HFFc6 (cell line): ENCODE measurements at regions not wholly inside any gene's neighbourhood (a gene's known extent, or its start where the extent isn't known, plus 50 kb on each side); places are given as distances from the start of the nearest gene placed in this dataset.
A peak's percentile ranks its signal among the peaks of the same experiment; 100 is the strongest.

Source experiments
- DNase-seq: peaks from one replicate; pipeline ENCODE4 v3.0.0-alpha.2; 2018
- H3K27ac Mint-ChIP-seq: 2 replicates; pipeline ENCODE4 v1.8.0; 2020; ENCODE audit warnings: mild to moderate bottlenecking, mixed read lengths
- H3K27me3 Mint-ChIP-seq: 2 replicates; pipeline ENCODE4 v1.8.0; 2021; ENCODE audit warnings: mild to moderate bottlenecking, moderate library complexity, mixed read lengths; ENCODE audit not compliant: insufficient read depth
- H3K36me3 Mint-ChIP-seq: 2 replicates; pipeline ENCODE4 v1.8.0; 2021; ENCODE audit warnings: low read depth, mixed read lengths
- H3K4me1 Mint-ChIP-seq: 2 replicates; pipeline ENCODE4 v1.8.0; 2020; ENCODE audit warnings: low read depth, mixed read lengths
- H3K4me3 Mint-ChIP-seq: 2 replicates; pipeline ENCODE4 v1.8.0; 2020; ENCODE audit warnings: mild to moderate bottlenecking, moderate library complexity, mixed read lengths
- H3K9me3 Mint-ChIP-seq: 2 replicates; pipeline ENCODE4 v1.8.0; 2020; ENCODE audit warnings: mild to moderate bottlenecking, mixed read lengths
- CTCF ChIP-seq: fragments of 200-600 bp; sonication (generic); IDR thresholded peaks from 2 replicates; pipeline ENCODE4 v1.5.0; 2021; ENCODE audit warnings: antibody characterized with exemption, mild to moderate bottlenecking

GRCh38 chr21:35479529-35479928, 430.4 kb upstream of the RUNX1 start:
- DNase-seq = no peak
- Mint-ChIP-seq H3K27ac (no peak overlapping the region), H3K27me3 (peaks cover 3% of the 10 kb centered on the region), H3K36me3 (peaks cover 14% of the 10 kb centered on the region; the same call in 1 of the 2 replicates), H3K4me3 (no peak overlapping the region), H3K4me1 (peaks cover 46% of the 10 kb centered on the region), H3K9me3 (peaks cover 7% of the 10 kb centered on the region; the same call in 1 of the 2 replicates)
- TF ChIP-seq CTCF = no peak

- Mint-ChIP-seq H3K4me1 (peaks cover 47% of the 10 kb centered on the region), H3K27me3 (peaks cover 3% of the 10 kb centered on the region), H3K4me3 (no peak overlapping the region), H3K9me3 (peaks cover 7% of the 10 kb centered on the region; the same call in 1 of the 2 replicates), H3K36me3 (peaks cover 14% of the 10 kb centered on the region; the same call in 1 of the 2 replicates), H3K27ac (no peak overlapping the region)
- no peak for TF ChIP-seq CTCF
- no peak for DNase-seq
Observed at GRCh38 chr21:35479065-35479448, 430.0 kb upstream of the RUNX1 start.

GRCh38 chr21:35478161-35479064, 429.3 kb upstream of the RUNX1 start:
- H3K27ac Mint-ChIP-seq = no peak overlapping the region

GRCh38 chr21:35477622-35478021, 428.5 kb upstream of the RUNX1 start:
- H3K4me3 Mint-ChIP-seq = 0 out of 2 replicates have a peak overlapping the region, but pooled peaks have one; percentile 31
- no peak for TF ChIP-seq CTCF
- peaks cover 14% of the 10 kb centered on the region; the same call in 1 of the 2 replicates for H3K36me3 Mint-ChIP-seq
- DNase-seq = no peak
- peaks cover 3% of the 10 kb centered on the region for H3K27me3 Mint-ChIP-seq
- peaks cover 7% of the 10 kb centered on the region; the same call in 1 of the 2 replicates for H3K9me3 Mint-ChIP-seq
- H3K27ac Mint-ChIP-seq = peak overlapping the region; percentile 63; the same call in 1 of the 2 replicates
- peaks cover 47% of the 10 kb centered on the region for H3K4me1 Mint-ChIP-seq

More at GRCh38 chr21:35478161-35479064, 429.3 kb upstream of the RUNX1 start:
- H3K9me3 Mint-ChIP-seq = peaks cover 7% of the 10 kb centered on the region; the same call in 1 of the 2 replicates
- no peak for DNase-seq
- peaks cover 47% of the 10 kb centered on the region for H3K4me1 Mint-ChIP-seq
- peaks cover 14% of the 10 kb centered on the region; the same call in 1 of the 2 replicates for H3K36me3 Mint-ChIP-seq
- H3K4me3 Mint-ChIP-seq = no peak overlapping the region
- TF ChIP-seq CTCF = no peak
- peaks cover 3% of the 10 kb centered on the region for H3K27me3 Mint-ChIP-seq

GRCh38 chr21:35476621-35477395, 427.7 kb upstream of the RUNX1 start:
- peaks cover 7% of the 10 kb centered on the region; the same call in 1 of the 2 replicates for H3K9me3 Mint-ChIP-seq
- DNase-seq = peak; percentile 55
- H3K4me1 Mint-ChIP-seq = peaks cover 47% of the 10 kb centered on the region
- peaks cover 3% of the 10 kb centered on the region for H3K27me3 Mint-ChIP-seq
- H3K4me3 Mint-ChIP-seq = peak overlapping the region; percentile 31
- peaks cover 14% of the 10 kb centered on the region; the same call in 1 of the 2 replicates for H3K36me3 Mint-ChIP-seq
- H3K27ac Mint-ChIP-seq = peak overlapping the region; percentile 63
- TF ChIP-seq CTCF = no peak
